Left colon (tissue), 2 donors: ENCODE measurements at regions not wholly inside any gene's neighbourhood (a gene's known extent, or its start where the extent isn't known, plus 50 kb on each side); places are given as distances from the start of the nearest gene placed in this dataset.

Source experiments
- ATAC-seq: fragments of 200-7000 bp; cut with Tn5 transposase; one replicate; pipeline ENCODE4 v1.9.1; 2020; ENCODE audit warnings: mild to moderate bottlenecking, moderate library complexity
- DNase-seq, 2 donors: peaks; one replicate each; pipeline ENCODE4 v3.0.0-alpha.2; 2020
- intact Hi-C, 2 donors: fragments of 100-400 bp; cut with DNase I in 1 of 2; cut with micrococcal nuclease in 1 of 2; formaldehyde crosslinking; loops; one replicate each; pipeline versions ENCODE4 v1.11.2 to v1.14.0; 2022; cut with DNase I, micrococcal nuclease
- donor health status: DM: no; HTN: no; CAD: no.
- donor health status: DM: yes; HTN: yes; CAD: no.

DNA sequence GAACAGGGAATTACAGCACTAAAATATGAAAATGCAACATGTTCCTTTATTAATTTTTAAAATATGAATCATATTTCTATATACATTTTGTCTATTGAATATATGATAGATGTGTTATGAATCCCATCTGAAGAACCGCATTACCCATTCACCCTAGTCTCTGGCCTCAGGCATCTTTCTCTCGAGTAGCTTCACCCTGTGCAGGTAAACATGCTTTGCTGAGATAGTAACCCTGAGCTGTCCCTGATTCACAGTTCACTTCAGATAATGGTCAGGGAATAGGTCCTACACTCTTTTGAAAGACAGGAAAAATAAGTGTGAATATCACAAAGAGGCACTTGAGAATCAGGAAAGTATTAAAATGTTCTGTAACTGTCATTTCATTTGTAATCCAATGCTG is 766.8 kb downstream of the IRX1 start:
- intact Hi-C loops: no loop called here
- ATAC-seq (no peak), DNase-seq (no peak)

DNA sequence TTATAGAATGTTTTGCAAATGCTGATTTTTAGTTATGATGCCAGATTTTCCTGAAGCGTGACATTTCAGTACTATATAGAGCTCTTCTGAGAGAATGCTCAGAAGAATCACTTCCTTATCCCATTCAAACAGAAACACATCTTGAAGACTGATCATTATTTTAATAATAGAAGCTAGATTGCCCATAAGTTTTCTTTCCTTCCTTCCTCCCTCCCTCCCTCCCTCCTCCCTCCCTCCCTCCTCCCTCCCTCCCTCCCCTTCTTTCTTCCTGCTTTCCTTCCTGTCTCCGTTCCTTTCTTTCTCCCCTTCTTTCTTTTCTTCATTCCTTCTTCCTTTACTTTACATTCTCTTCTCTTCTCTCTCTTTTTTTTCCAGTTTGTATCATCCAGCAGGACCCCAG is 767.4 kb downstream of the IRX1 start:
- no peak for DNase-seq
- no peak for ATAC-seq

DNA sequence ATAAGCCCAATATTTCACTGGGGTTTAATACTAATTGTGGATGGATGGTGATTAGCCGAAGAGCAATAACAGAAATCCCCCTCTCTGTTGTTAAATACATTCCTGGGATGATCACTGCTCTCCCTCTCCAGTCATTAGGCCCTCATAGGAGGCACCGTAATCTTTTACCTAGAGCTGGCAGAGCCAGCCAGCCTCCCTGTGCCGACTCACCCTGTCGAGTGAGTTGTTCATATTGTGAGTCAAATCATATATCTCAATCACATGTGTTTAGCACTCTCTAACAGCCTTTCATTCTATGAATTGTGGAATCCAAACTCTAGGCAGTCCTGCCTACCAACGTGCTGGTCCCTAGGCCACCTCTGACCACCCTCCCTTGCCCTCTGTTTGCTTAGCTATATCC is 771.0 kb downstream of the IRX1 start:
- ATAC-seq (no peak), DNase-seq (no peak)
- intact Hi-C loops: no loop called here

More for the DNA sequence above, 767.4 kb downstream of the IRX1 start:
- intact Hi-C loops: no loop called here

DNA sequence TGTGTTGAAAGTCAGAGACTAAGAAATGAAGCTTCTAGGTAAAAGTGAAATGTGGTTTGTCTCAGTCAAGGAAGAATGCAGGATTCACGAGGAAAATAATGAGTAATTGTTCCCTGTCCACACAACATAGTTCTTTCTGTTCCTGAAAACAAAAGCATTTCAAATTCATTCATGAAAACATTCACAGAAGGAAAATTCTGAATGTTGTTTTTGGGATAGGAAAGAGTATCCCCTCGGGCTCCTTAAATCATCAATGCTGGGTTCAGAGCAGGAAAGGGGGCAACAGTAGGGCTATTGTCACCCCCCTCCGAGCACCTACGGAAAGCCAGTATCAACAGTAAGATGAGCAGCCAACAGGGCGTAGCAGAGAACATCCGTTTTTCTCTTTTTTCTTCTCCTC is 769.9 kb upstream of the ADAMTS16 start:
- ATAC-seq: no peak
- no peak for DNase-seq
- intact Hi-C loops: no loop called here

DNA sequence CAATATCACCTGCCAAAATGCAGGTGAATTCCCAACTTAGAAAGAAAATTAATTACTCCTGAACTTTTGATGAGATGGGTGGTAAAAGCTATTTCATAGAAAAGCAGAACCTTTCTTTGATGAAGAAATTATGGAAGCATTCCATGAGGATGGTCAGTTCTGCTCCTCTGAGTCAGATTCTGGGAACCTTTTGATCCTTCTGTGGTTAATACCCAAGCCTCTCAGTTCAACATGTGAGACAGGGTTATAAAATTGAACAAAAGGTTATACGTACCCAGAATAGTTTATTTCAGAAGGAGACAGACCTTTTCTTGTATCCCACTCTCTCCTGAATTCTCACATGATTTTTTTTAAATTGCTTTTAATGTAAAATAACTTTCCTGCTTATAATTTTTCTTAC is 767.6 kb upstream of the ADAMTS16 start:
- DNase-seq (no peak), ATAC-seq (no peak)
- intact Hi-C loops: no loop called here

DNA sequence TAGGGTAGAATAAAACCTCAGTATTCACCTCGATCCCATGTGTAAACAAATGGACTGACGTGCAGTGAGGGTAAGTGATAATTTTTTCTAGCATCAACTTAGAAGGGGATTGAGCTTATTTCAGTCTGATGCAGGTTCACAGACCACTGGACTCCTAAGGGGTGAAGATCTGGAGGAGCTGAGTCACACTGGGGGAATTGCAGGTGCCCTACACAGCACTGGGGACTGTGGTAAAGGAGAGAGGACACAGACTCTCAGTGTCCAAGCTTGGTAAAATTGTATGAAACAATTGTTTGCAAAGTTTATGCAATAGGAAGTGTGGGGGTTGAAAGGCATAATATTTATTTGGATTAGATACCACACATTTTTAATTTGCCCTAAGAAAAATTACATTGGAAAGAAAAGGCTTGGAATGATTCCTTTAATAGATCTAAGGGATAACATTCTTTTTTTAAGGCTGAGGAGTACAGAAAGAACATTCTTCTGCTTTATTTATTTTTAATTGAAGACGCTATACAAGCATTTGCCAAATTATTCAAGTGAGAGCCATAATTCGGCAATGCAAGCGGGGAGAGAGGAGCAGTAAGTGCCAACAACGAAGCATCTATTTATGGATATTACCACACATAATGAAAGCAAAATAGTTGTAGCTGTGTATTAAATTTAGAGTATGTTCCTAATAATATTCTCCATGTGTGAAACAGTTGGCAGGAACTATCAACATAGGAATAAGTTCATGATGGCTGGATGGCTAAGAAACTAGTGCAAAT is 766.9 kb upstream of the ADAMTS16 start:
- ATAC-seq (no peak), DNase-seq (no peak)
- intact Hi-C loops: no loop called here

DNA sequence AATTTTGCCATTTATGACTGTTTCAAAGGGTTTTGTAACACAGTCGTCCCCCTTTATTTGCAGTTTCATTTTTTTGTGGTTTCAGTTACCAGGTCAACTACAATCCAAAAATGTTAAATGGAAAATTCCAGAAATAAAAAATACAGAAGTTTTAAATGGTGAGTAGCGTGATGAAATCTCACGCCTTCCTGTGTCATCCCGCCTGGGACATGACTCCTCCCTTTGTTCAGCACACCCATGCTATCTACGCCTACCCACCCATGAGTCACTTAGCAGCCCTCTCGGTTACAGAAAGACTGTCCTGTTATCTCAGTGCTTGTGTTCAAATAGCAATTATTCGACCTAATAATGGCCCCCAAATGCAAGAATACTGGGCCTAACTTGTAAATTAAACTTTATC is 765.3 kb upstream of the ADAMTS16 start:
- ATAC-seq: no peak

DNA sequence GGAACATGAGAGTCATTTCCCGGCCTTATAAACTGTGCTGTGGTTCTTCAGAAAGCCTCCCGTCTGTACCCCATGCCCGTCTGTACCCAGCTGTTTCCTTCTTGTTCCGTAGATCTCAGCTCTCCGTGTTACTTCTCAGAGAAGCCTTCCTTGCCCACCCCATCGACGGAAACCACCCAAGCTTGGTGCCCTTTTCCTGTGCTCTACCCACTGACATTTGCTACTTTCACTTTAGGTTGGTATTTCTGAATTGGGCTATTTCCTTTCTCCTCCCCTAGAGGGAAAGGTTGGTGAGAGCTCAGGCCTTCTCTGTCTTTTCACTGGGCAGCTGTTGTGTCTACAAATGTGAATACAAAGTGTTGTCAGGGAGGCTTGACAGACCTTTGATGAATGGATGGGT is 764.5 kb upstream of the ADAMTS16 start:
- intact Hi-C loops: no loop called here
- ATAC-seq (no peak), DNase-seq (no peak)

More for the DNA sequence above, 765.3 kb upstream of the ADAMTS16 start:
- no peak for DNase-seq
- intact Hi-C loops: no loop called here

DNA sequence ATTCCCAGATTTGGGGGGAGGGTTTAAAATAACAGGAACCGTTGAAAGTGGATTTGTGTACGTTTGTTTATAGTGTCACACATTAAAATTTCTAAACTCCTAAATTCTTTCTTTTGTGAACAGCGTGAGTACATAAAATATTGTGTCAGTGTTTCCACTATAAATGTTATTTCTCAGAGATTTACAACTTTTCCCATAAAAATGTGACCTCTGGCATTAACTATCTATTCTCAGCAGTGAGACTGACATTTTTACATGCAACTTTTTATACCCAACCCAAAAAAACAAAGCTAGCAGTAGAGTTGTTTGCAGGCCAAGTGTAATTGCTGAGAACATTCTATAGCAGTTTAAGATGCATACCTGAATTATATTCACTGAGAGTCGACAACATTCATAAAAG is 757.0 kb upstream of the ADAMTS16 start:
- ATAC-seq: no peak
- intact Hi-C loops: no loop called here

DNA sequence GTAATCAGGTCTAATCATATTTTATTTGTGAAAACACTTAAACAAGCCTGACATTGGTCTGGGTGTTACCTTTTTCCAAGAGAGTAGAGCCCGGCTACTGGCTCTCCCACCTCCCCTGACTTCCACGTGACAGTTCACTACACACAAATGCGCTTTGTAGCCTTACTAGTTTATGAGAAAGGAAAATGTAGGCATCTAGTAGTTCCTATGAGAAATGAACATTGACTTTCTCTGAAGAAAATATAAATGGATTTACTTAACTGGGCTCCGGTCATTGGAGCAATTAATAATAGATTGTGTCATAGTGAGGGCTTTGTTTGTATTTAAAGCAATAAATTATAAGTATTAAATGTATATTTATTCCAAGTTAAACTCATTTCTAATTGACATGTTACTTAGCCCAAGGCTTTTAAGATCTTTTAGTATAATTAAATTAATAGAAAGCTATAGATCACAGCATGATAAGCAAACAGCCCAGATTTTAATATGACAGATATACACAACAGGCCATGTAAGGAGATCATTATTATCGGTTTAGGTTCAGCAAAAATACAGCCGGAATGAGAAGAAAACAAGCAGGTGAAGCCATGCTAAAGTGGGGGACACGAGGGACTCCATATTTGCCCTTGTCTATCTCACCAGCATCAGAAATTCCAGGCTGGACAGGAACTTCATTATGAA is 756.5 kb upstream of the ADAMTS16 start:
- ATAC-seq (no peak), DNase-seq (no peak)
- intact Hi-C loops: no loop called here

More for the DNA sequence above, 757.0 kb upstream of the ADAMTS16 start:
- no peak for DNase-seq

DNA sequence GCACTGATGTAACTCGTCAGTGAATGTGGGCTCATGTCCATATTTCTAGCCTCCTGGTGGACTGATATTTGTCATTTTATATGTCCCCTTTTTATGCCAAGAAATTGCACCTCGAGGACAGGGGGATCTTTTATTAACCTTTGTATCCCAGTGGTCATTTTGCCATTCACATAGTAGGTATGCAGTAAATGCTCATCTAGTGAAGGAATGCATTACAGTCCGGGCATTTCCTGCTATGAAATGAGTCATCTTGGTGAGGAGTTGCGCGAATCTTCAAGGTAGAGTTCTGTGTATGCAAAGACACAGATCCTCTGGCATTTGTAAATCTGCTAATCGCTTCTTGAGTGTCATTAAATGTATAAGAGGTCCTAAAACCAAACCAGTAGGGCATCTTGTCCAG is 755.5 kb upstream of the ADAMTS16 start:
- intact Hi-C loops: no loop called here
- DNase-seq: no peak
- no peak for ATAC-seq

DNA sequence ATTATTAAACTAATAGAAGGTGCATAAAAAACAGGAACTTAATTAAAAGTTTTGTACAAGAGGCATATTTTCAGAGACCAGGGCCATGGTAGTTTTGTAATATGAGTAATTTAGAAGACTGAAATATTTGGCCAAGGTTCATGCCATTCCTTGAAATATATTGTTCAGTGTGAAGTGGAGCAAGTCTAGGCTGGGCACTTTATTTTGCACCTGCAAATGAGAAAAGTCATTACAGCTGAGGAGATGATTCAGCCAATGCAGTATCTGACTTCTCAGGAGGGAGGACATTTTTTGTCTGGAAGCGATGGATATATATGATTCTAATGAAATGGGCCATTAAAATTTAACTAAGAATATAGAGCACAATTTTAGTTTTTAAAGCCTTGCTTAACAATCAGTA is 754.0 kb upstream of the ADAMTS16 start:
- intact Hi-C loops: no loop called here

DNA sequence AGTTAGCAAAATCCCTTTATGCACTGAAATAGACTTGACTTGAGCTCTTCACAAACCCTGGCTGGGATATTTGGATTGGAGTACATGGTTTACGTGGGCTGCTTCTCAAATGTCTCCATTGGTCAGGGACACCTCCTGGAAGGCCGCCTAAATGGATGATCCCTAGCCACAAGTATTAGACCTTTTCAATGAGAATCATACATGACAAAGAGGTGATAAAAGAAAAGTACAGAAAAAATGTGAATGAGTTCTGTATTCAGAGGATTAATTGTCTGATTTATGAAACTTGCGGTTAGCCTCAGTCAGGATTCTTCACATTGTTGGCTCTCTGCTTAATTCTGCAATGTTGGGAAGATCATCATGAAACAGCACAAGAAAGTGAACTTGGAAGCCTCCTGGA is 752.8 kb upstream of the ADAMTS16 start:
- no peak for ATAC-seq
- intact Hi-C loops: no loop called here
- no peak for DNase-seq

More for the DNA sequence above, 754.0 kb upstream of the ADAMTS16 start:
- ATAC-seq (no peak), DNase-seq (no peak)

DNA sequence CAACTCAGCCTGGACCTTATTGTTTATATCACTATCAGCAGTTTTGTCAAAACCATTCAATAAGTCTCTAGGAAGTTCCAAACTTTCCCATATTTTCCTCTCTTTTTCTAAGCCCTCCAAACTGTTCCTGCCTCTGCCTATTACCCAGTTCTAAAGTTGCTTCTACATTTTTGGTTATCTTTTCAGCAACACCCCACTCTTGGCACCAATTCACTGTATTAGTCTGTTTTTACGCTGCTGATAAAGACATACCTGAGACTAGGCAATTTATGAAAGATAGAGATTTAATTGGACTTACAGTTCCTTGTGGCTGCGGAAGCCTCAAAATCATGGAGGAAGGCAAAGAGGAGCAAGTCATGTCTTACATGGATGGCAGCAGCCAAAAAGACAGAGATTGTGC is 744.4 kb upstream of the ADAMTS16 start:
- intact Hi-C loops: no loop called here
- no peak for DNase-seq
- no peak for ATAC-seq

DNA sequence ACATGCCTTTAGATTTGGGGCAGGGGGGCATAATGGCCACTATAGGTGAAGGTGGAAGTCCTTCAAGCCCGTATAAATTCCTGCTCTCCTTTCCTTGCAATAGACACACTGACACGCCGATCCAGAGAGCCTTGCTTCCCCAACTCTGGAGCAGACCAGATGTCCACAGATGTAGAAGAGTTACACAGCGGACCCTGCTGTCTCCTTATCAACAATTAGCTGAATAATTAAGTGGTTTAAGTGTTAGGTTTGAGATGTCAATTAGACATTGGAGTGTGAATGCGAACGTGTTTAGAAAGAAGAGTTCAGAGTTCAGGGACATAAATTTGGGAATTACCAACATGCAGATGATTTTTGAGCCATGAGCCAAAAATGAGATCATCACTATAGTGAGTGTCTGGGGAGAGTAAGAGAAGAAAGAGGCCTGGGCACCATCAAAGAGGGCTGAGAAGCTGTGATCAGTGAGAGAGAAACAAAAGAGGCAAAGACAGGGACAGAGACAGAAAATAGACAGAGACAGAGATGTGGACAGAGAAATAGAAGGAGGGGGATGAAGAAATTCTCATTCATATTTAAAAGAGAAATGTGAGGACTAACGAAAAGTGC is 734.4 kb upstream of the ADAMTS16 start:
- intact Hi-C loops: no loop called here
- DNase-seq (no peak), ATAC-seq (no peak)

DNA sequence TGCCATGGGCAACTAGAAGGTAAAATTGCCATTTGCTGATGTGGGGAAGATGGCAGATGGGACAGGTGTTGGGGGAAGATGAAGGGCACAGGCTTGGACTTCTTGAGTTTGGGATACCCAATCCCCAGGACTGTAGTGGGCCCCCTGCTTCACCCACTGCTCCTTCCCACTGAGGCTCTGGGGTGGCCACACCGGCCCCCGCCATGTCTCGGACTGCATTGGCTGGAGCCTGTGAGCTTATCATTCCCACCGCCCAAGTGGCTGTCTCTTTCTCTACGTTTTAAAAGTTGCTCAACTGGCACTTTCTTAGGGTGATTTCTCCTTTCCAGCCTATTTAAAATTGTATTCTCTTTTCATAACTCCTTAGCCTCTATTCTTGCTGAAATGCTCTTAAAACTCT is 730.0 kb upstream of the ADAMTS16 start:
- no peak for DNase-seq
- ATAC-seq: no peak
- intact Hi-C loops: no loop called here

DNA sequence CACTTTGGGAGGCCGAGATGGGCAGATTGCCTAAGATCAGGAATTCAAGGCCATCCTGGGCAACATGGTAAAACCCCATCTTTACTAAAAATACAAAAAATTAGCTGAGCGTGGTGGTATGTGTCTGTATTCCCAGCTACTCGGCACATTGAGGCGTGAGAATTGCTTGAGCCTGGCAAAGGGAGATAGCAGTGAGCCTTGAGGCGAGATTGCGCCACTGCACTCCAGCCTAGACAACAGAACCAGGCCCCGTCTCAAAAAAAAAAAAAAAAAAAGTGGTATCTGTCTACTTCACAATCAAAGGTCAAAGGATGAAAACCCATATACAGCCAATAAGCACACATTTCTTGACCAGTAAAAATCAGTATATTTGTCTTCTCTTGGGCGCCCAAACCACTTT is 728.5 kb upstream of the ADAMTS16 start:
- intact Hi-C loops: no loop called here
- DNase-seq (no peak), ATAC-seq (no peak)

DNA sequence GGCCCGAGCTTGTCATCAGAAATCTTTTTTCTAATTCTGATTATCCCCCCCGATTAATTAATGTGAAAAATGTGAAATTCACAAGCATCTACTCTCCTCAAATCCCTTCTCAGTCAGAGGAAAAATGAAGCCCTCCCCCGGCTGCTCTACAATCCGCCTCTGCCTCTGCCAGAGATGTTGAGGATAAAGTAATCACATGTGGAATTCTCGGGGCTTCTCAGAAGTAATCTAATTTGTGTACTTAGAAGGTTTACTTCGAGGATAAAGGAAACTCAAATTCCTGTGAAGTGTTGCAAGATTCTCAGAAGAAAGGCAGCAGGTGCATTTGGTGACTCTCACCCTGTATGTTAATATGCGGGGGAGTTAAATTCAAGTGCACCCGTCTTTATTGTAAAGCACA is 726.1 kb upstream of the ADAMTS16 start:
- intact Hi-C loops: no loop called here
- ATAC-seq: no peak
- no peak for DNase-seq

DNA sequence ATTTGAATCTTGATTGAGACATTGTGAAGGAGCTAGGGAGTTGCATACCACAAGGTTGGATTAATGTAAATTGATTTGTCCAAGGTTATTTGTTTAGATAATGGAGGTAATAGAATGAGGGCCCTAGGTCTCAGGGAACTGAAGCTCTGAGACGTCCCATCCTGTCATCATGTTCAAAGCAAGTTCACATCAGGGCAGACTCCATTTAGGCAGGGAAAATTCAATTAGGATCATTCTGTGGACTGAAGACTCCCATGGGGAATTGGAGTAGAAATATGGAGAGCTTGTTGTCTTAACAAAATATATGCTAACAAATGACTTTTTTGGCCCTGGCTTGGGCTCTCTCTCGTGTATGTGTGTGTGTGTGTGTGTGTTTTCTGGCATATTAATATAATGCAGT is 722.0 kb upstream of the ADAMTS16 start:
- no peak for ATAC-seq
- intact Hi-C loops: no loop called here
- DNase-seq: no peak

DNA sequence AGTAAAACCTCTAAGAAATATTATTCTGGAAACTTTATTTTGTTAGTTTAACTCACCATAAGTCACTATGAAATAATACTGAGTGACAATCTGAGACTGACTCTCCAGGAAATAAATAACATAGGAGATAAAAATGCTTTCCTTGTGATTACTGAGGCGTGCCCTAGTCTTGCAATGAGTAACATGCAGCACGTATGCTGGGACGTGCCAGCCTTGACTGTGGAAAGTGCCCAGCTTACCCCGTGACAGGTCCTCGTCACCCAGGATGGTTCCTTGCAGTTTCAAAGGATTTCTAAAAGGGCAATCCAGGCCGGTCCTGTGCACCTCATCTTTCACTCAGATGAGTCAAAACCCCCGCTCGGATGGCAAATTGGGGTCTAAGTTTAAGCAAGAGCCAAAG is 720.8 kb upstream of the ADAMTS16 start:
- ATAC-seq (no peak), DNase-seq (no peak)
- intact Hi-C loops: no loop called here
